ENCODE measurements at regions not wholly inside any gene's neighbourhood (a gene's known extent, or its start where the extent isn't known, plus 50 kb on each side); places are given as distances from the start of the nearest gene placed in this dataset.

DNA sequence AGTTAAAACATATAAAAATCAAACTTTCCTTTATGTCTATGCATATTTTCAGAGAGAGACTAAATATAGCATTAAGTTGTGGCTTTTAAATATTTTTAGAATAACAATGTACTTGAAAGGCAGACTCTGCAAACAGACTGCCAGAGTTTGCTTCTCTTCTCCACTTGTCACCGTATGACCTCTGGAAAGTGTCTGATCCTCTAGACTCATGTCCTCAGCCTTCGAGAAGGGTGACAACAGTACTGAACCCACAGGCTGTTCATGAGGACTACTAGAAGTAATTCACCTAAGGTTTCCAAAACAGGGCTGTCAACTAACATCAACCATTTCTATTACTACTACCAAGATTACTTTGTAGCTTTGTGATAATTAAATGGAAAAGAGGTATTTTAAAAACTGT lies 167.7 kb upstream of the TBCA start:
- no peaks in the 10 kb centered on the region for H3K4me1 Mint-ChIP-seq (ENCODE audit: unreplicated experiment)
- no peaks in the 10 kb centered on the region for H3K36me3 Mint-ChIP-seq
- DNase-seq (ENCODE audit: extremely low spot score, unreplicated experiment): no peak
- H3K4me3 Mint-ChIP-seq: no peak overlapping the region
- H3K9me3 Mint-ChIP-seq: peaks cover 5% of the 10 kb centered on the region
- H3K27me3 Mint-ChIP-seq: peaks cover 60% of the 10 kb centered on the region
- TF ChIP-seq CTCF (conservative IDR thresholded peaks at IDR 0.05): no peak
- no peak overlapping the region for H3K27ac Mint-ChIP-seq

GRCh38 chr5:77942578-77943239 lies 166.6 kb upstream of the TBCA start:
- Mint-ChIP-seq H3K27me3 (peaks cover 68% of the 10 kb centered on the region), H3K27ac (no peak overlapping the region), H3K4me3 (no peak overlapping the region), H3K4me1 (ENCODE audit: unreplicated experiment) (no peaks in the 10 kb centered on the region), H3K9me3 (peaks cover 5% of the 10 kb centered on the region), H3K36me3 (no peaks in the 10 kb centered on the region)
- no peak for DNase-seq (ENCODE audit: extremely low spot score, unreplicated experiment)
- TF ChIP-seq CTCF (conservative IDR thresholded peaks at IDR 0.05): no peak

DNA sequence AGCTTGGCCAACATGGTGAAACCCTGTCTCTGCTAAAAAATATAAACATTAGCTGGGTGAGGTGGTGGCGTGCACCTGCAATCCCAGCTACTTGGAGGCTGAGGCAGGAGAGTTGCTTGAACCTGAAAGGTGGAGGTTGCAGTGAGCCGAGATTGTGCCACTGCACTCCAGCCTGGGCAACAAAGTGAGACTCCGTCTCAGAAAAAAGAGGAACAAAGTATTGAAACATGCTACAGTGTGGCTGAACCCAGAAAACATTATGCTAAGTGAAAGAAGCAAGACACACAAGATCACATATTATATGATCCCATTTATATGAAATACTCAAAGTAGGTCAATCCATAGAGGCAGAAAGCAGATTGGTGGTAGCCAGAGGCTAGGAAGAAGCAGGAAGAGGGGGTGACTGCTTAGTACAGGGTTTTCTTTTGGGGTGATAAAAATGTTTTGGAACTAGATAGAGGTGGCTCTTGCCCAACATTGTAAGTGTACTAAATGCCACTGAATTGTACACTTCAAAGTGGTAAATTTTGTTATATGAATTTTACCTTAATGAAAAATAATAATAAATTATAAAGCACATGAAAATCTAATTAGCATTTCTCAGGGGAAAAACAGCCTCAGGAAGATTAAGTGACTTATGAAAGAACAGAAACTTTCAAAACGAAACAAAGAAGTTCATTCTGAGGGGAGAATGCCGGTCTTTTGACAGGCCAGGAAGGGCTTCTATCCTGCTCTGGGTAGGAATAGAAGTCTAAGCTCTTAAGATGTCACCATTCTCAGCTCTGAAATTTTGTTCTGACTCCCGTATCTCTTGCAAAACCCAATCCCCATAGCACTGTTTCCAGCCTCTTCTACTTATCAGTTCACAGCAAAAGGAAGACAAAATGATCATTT lies 161.1 kb upstream of the TBCA start:
- H3K36me3 Mint-ChIP-seq: no peaks in the 10 kb centered on the region
- no peak overlapping the region for H3K27ac Mint-ChIP-seq
- DNase-seq (ENCODE audit: extremely low spot score, unreplicated experiment): no peak
- peaks cover 5% of the 10 kb centered on the region for H3K9me3 Mint-ChIP-seq
- peaks cover 61% of the 10 kb centered on the region for H3K27me3 Mint-ChIP-seq
- H3K4me3 Mint-ChIP-seq: no peak overlapping the region
- TF ChIP-seq CTCF (conservative IDR thresholded peaks at IDR 0.05): no peak
- H3K4me1 Mint-ChIP-seq (ENCODE audit: unreplicated experiment): no peaks in the 10 kb centered on the region

GRCh38 chr5:77936365-77936693 lies 160.2 kb upstream of the TBCA start:
- no peaks in the 10 kb centered on the region for H3K36me3 Mint-ChIP-seq
- no peak overlapping the region for H3K4me3 Mint-ChIP-seq
- peaks cover 58% of the 10 kb centered on the region for H3K27me3 Mint-ChIP-seq
- peaks cover 5% of the 10 kb centered on the region for H3K9me3 Mint-ChIP-seq
- TF ChIP-seq CTCF (conservative IDR thresholded peaks at IDR 0.05): no peak
- no peak overlapping the region for H3K27ac Mint-ChIP-seq
- DNase-seq (ENCODE audit: extremely low spot score, unreplicated experiment): no peak
- H3K4me1 Mint-ChIP-seq (ENCODE audit: unreplicated experiment): no peaks in the 10 kb centered on the region

GRCh38 chr5:77935506-77936364 lies 159.6 kb upstream of the TBCA start:
- peaks cover 57% of the 10 kb centered on the region for H3K27me3 Mint-ChIP-seq
- H3K9me3 Mint-ChIP-seq: peaks cover 2% of the 10 kb centered on the region
- TF ChIP-seq CTCF (conservative IDR thresholded peaks at IDR 0.05): no peak
- DNase-seq (ENCODE audit: extremely low spot score, unreplicated experiment): no peak
- H3K4me1 Mint-ChIP-seq (ENCODE audit: unreplicated experiment): no peaks in the 10 kb centered on the region
- no peaks in the 10 kb centered on the region for H3K36me3 Mint-ChIP-seq
- H3K4me3 Mint-ChIP-seq: no peak overlapping the region
- H3K27ac Mint-ChIP-seq: no peak overlapping the region
